GM23338 (cell line): ENCODE measurements at regions not wholly inside any gene's neighbourhood (a gene's known extent, or its start where the extent isn't known, plus 50 kb on each side); places are given as distances from the start of the nearest gene placed in this dataset.

Experiments used
- ATAC-seq: fragments of 200-7000 bp; cut with Tn5 transposase; 3 replicates; pipeline ENCODE4 v1.9.1; 2020
- DNase-seq: peaks from one replicate; pipeline ENCODE4 v3.0.0-alpha.2; 2015; ENCODE audit warnings: low spot score
- H2AFZ ChIP-seq: fragments of 200-600 bp; sonication (generic); 2 replicates; pipeline ENCODE4 v1.8.0; 2016; ENCODE audit warnings: antibody characterized with exemption, mild to moderate bottlenecking, moderate library complexity
- H3F3A ChIP-seq: fragments of 200-600 bp; sonication (generic); replicated peaks from 2 replicates; pipeline ENCODE4 v1.8.0; 2017; ENCODE audit warnings: antibody characterized with exemption, mixed run types, low read depth
- H3K27ac ChIP-seq: fragments of 200-600 bp; sonication (generic); 2 replicates; pipeline ENCODE4 v1.6.1; 2016; ENCODE audit warnings: low read depth
- H3K27me3 ChIP-seq: fragments of 200-600 bp; sonication (generic); 2 replicates; pipeline ENCODE4 v1.8.0; 2016; ENCODE audit warnings: mild to moderate bottlenecking, mixed run types, moderate library complexity; ENCODE audit not compliant: insufficient read depth
- H3K36me3 ChIP-seq: fragments of 200-600 bp; sonication (generic); 2 replicates; pipeline ENCODE4 v1.8.0; 2016; ENCODE audit warnings: mild to moderate bottlenecking; ENCODE audit not compliant: insufficient read depth
- H3K4me1 ChIP-seq: fragments of 200-600 bp; sonication (generic); 2 replicates; pipeline ENCODE4 v1.8.0; 2016; ENCODE audit warnings: mild to moderate bottlenecking, moderate library complexity; ENCODE audit not compliant: insufficient read depth
- H3K4me2 ChIP-seq: fragments of 200-600 bp; sonication (generic); 2 replicates; pipeline ENCODE4 v1.7.1; 2017; ENCODE audit warnings: mixed run types
- H3K4me3 ChIP-seq: fragments of 200-600 bp; sonication (generic); 2 replicates; pipeline ENCODE4 v1.6.1; 2016; ENCODE audit warnings: mixed run types
- H3K79me2 ChIP-seq: fragments of 200-600 bp; sonication (generic); replicated peaks from 2 replicates; pipeline ENCODE4 v1.8.0; 2017; ENCODE audit warnings: mild to moderate bottlenecking; ENCODE audit not compliant: insufficient read depth
- H3K9me2 ChIP-seq: fragments of 200-600 bp; sonication (generic); 2 replicates; pipeline ENCODE4 v1.8.0; 2017; ENCODE audit not compliant: insufficient read depth
- H4K20me1 ChIP-seq: fragments of 200-600 bp; sonication (generic); replicated peaks from 2 replicates; pipeline ENCODE4 v1.8.0; 2017; ENCODE audit warnings: mild to moderate bottlenecking; ENCODE audit not compliant: insufficient read depth
- H3K27ac Mint-ChIP-seq: 2 replicates; pipeline ENCODE4 v1.8.0; 2020; ENCODE audit warnings: inconsistent platforms, mild to moderate bottlenecking, moderate library complexity, mixed read lengths
- H3K27me3 Mint-ChIP-seq: 3 replicates; pipeline ENCODE4 v1.8.0; 2022; ENCODE audit warnings: low read depth, mild to moderate bottlenecking, moderate library complexity, mixed read lengths, inconsistent platforms; ENCODE audit not compliant: insufficient read depth, poor library complexity
- H3K36me3 Mint-ChIP-seq: 3 replicates; pipeline ENCODE4 v1.8.0; 2021; ENCODE audit warnings: low read depth, mild to moderate bottlenecking, inconsistent platforms, moderate library complexity, mixed read lengths
- H3K4me1 Mint-ChIP-seq: 3 replicates; pipeline ENCODE4 v1.8.0; 2020; ENCODE audit warnings: mild to moderate bottlenecking, inconsistent platforms, mixed read lengths
- H3K4me3 Mint-ChIP-seq: 3 replicates; pipeline ENCODE4 v1.8.0; 2021; ENCODE audit warnings: moderate library complexity, mild to moderate bottlenecking, inconsistent platforms, mixed read lengths
- H3K9me3 Mint-ChIP-seq: 3 replicates; pipeline ENCODE4 v1.8.0; 2020; ENCODE audit warnings: moderate library complexity, mild to moderate bottlenecking, inconsistent platforms, mixed read lengths
- EZH2 ChIP-seq: fragments of 200-600 bp; sonication (generic); IDR thresholded peaks from one replicate; pipeline ENCODE4 v1.8.0; 2017; ENCODE audit warnings: antibody characterized with exemption, mild to moderate bottlenecking, low read depth; ENCODE audit not compliant: unreplicated experiment
- EZH2phosphoT487 ChIP-seq: fragments of 200-600 bp; sonication (generic); IDR thresholded peaks from one replicate; pipeline ENCODE4 v1.8.1; 2018; ENCODE audit warnings: antibody characterized with exemption; ENCODE audit not compliant: unreplicated experiment
- JUNB ChIP-seq: IDR thresholded peaks from one replicate; pipeline ENCODE4 v1.6.1; 2016; ENCODE audit warnings: antibody characterized with exemption; ENCODE audit not compliant: unreplicated experiment
- NANOG ChIP-seq: IDR thresholded peaks from 2 replicates; pipeline ENCODE4 v1.6.1; 2016; ENCODE audit warnings: antibody characterized with exemption, borderline replicate concordance
- POLR2AphosphoS5 ChIP-seq: IDR thresholded peaks from 2 replicates; pipeline ENCODE4 v1.6.1; 2016; ENCODE audit warnings: antibody characterized with exemption, low read depth
- STAT1 ChIP-seq: IDR thresholded peaks from one replicate; pipeline ENCODE4 v1.6.1; 2016; ENCODE audit warnings: antibody characterized with exemption; ENCODE audit not compliant: unreplicated experiment
- ZNF114 ChIP-seq: fragments of 250-450 bp; sonication (Bioruptor Pico); IDR thresholded peaks from 2 replicates; pipeline ENCODE4 v1.5.0; 2020; ENCODE audit warnings: mild to moderate bottlenecking, moderate library complexity
- ZNF331 ChIP-seq: fragments of 250-450 bp; sonication (Bioruptor Pico); IDR thresholded peaks from 2 replicates; pipeline ENCODE4 v1.5.0; 2020; ENCODE audit warnings: low read depth, mild to moderate bottlenecking, moderate library complexity
- TF ChIP-seq, protein P1 (sequence below): IDR thresholded peaks from one replicate; pipeline ENCODE4 v1.6.1; 2018; ENCODE audit warnings: antibody characterized with exemption; ENCODE audit not compliant: unreplicated experiment
- TF ChIP-seq, protein P2 (sequence below), 2 experiments: fragments of 200-600 bp in 1 of 2; sonication (generic) in 1 of 2; conservative IDR thresholded peaks; 2 replicates each; pipeline versions ENCODE4 v1.5.1 to v1.6.1; 2016 to 2017; ENCODE audit warnings: antibody characterized with exemption in 2 of 2, low read depth in 2 of 2, mild to moderate bottlenecking in 2 of 2, moderate library complexity in 1 of 2

DNA sequence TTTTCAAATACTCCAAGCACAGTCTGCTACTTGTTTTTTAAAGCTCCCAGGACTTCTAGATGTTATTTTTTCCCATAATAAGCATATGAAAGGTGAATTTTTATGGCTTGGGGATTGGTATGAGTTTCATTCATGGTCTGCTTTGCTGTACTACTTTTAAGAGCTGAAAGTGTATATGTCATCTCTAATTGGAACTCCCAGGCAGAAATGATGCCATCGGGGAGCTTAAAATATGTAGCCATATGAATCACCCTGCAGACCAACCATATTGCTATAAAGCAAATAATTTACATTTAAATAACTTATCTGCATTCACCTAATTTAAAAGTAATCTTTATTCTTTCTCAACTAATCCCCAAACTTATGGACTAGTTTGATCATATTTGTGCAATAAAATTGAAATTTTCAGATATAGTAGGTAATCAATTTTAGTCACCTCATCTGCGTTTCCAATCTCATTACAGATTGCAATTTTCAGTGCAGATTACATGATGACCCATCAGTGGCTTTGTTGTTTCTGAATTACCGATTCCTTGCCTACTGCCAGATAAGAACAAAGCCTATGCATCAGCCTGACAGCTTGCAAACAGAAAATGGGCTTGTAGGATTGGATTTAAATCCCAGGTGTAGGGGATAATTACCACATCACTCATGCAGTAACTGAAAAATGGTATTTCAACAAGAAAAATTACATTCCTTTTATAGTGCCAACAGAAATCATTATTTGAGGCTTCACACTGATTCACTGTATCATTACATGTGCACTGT is 689.4 kb downstream of the NOVA1 start (continued):
- no peak for TF ChIP-seq ZNF331 (CRISPR knock-in tag)
- TF ChIP-seq JUNB, result no peak
- TF ChIP-seq, protein P1, sequence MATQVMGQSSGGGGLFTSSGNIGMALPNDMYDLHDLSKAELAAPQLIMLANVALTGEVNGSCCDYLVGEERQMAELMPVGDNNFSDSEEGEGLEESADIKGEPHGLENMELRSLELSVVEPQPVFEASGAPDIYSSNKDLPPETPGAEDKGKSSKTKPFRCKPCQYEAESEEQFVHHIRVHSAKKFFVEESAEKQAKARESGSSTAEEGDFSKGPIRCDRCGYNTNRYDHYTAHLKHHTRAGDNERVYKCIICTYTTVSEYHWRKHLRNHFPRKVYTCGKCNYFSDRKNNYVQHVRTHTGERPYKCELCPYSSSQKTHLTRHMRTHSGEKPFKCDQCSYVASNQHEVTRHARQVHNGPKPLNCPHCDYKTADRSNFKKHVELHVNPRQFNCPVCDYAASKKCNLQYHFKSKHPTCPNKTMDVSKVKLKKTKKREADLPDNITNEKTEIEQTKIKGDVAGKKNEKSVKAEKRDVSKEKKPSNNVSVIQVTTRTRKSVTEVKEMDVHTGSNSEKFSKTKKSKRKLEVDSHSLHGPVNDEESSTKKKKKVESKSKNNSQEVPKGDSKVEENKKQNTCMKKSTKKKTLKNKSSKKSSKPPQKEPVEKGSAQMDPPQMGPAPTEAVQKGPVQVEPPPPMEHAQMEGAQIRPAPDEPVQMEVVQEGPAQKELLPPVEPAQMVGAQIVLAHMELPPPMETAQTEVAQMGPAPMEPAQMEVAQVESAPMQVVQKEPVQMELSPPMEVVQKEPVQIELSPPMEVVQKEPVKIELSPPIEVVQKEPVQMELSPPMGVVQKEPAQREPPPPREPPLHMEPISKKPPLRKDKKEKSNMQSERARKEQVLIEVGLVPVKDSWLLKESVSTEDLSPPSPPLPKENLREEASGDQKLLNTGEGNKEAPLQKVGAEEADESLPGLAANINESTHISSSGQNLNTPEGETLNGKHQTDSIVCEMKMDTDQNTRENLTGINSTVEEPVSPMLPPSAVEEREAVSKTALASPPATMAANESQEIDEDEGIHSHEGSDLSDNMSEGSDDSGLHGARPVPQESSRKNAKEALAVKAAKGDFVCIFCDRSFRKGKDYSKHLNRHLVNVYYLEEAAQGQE, result no peak
- TF ChIP-seq EZH2, result no peak
- TF ChIP-seq, protein P2, sequence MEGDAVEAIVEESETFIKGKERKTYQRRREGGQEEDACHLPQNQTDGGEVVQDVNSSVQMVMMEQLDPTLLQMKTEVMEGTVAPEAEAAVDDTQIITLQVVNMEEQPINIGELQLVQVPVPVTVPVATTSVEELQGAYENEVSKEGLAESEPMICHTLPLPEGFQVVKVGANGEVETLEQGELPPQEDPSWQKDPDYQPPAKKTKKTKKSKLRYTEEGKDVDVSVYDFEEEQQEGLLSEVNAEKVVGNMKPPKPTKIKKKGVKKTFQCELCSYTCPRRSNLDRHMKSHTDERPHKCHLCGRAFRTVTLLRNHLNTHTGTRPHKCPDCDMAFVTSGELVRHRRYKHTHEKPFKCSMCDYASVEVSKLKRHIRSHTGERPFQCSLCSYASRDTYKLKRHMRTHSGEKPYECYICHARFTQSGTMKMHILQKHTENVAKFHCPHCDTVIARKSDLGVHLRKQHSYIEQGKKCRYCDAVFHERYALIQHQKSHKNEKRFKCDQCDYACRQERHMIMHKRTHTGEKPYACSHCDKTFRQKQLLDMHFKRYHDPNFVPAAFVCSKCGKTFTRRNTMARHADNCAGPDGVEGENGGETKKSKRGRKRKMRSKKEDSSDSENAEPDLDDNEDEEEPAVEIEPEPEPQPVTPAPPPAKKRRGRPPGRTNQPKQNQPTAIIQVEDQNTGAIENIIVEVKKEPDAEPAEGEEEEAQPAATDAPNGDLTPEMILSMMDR (conservative IDR thresholded peaks at IDR 0.05; ENCODE audit: low read depth in 2 of 2), result no peak
- no peak for TF ChIP-seq STAT1
- no peak for TF ChIP-seq POLR2AphosphoS5
- TF ChIP-seq EZH2phosphoT487, result no peak
- TF ChIP-seq NANOG, result no peak

DNA sequence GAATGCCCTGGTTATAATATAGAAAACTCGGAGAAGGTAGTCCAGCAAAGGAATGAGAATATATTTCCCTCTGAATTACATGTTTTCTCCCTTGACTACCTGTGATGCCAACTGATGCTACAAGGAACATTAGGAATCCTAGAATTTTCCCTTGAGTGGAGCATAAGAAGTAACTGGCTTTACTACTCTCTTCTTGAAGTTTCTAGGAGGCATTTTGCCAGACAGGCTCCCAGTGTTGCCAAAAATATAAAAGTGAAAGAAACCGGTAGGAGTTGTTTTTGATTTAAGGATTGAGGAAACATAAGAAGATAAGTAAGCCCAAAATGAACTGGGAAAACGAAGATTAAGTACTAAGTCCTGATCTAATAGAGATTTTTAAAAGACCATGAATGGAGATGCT is 693.4 kb downstream of the NOVA1 start:
- Mint-ChIP-seq H3K36me3 (no peaks in the 10 kb centered on the region), H3K9me3 (no peaks in the 10 kb centered on the region), H3K4me3 (no peak overlapping the region), H3K4me1 (peaks cover 14% of the 10 kb centered on the region; the same call in 2 of the 3 replicates), H3K27ac (no peak overlapping the region), H3K27me3 (peaks cover 2% of the 10 kb centered on the region)
- Histone ChIP-seq H3K36me3 (no peaks in the 10 kb centered on the region), H4K20me1 (no peaks in the 10 kb centered on the region), H3K4me3 (no peak overlapping the region), H3K27ac (no peak overlapping the region), H3K4me1 (peaks cover 6% of the 10 kb centered on the region; the same call in 1 of the 2 replicates), H3F3A (no peaks in the 10 kb centered on the region), H2AFZ (no peak overlapping the region), H3K79me2 (no peaks in the 10 kb centered on the region), H3K27me3 (no peaks in the 10 kb centered on the region), H3K4me2 (no peak overlapping the region), H3K9me2 (no peaks in the 10 kb centered on the region)
- DNase-seq (no peak), ATAC-seq (no peak)
- TF ChIP-seq, protein P2 (conservative IDR thresholded peaks at IDR 0.05; ENCODE audit: low read depth in 2 of 2), result no peak
- no peak for TF ChIP-seq JUNB
- TF ChIP-seq NANOG, result no peak
- TF ChIP-seq, protein P1, result no peak
- no peak for TF ChIP-seq POLR2AphosphoS5
- TF ChIP-seq ZNF114 (CRISPR knock-in tag), result no peak
- TF ChIP-seq EZH2, result no peak
